Muscle layer of colon (tissue), 2 donors: ENCODE measurements at regions not wholly inside any gene's neighbourhood (a gene's known extent, or its start where the extent isn't known, plus 50 kb on each side); places are given as distances from the start of the nearest gene placed in this dataset.

Experiments
- H3K27ac ChIP-seq: one replicate; pipeline ENCODE4 v1.7.0; 2013; ENCODE audit warnings: low read depth, mild to moderate bottlenecking, low read length, moderate library complexity
- H3K27me3 ChIP-seq, 2 donors: one replicate each; pipeline ENCODE4 v1.7.0; 2013; ENCODE audit warnings: low read length in 2 of 2, mild to moderate bottlenecking in 2 of 2; ENCODE audit not compliant: insufficient read depth in 2 of 2, control insufficient read depth in 1 of 2
- H3K36me3 ChIP-seq: one replicate; pipeline ENCODE4 v1.7.0; 2013; ENCODE audit warnings: mild to moderate bottlenecking, low read length; ENCODE audit not compliant: insufficient read depth
- H3K4me1 ChIP-seq: one replicate; pipeline ENCODE4 v1.7.0; 2013; ENCODE audit warnings: mild to moderate bottlenecking, low read length; ENCODE audit not compliant: insufficient read depth
- H3K4me3 ChIP-seq, 2 donors: one replicate each; pipeline ENCODE4 v1.7.0; 2013; ENCODE audit warnings: low read length in 2 of 2, low read depth in 1 of 2, mild to moderate bottlenecking in 1 of 2, moderate library complexity in 1 of 2
- H3K9ac ChIP-seq: one replicate; pipeline ENCODE4 v1.7.0; 2013; ENCODE audit warnings: low read length
- H3K9me3 ChIP-seq: one replicate; pipeline ENCODE4 v1.7.0; 2013; ENCODE audit warnings: mild to moderate bottlenecking, low read length
- donor health status: abdominal sarcoma.
- donor health status: Adenocarcinoma of cecum.

- no peaks in the 10 kb centered on the region for H3K4me1 ChIP-seq
- no peaks in the 10 kb centered on the region for H3K27me3 ChIP-seq
- H3K4me3 ChIP-seq, result no peak overlapping the region
Measured at GRCh38 chr12:118650586-118650960, 274.2 kb downstream of the SUDS3 start.

GRCh38 chr12:118651487-118651886, 275.1 kb downstream of the SUDS3 start:
- Histone ChIP-seq H3K4me1 (no peaks in the 10 kb centered on the region), H3K9me3 (no peaks in the 10 kb centered on the region), H3K27ac (no peak overlapping the region), H3K27me3 (no peaks in the 10 kb centered on the region), H3K4me3 (no peak overlapping the region), H3K9ac (no peak overlapping the region), H3K36me3 (no peaks in the 10 kb centered on the region)

More at GRCh38 chr12:118650586-118650960, 274.2 kb downstream of the SUDS3 start:
- H3K9me3 ChIP-seq, result no peaks in the 10 kb centered on the region
- H3K9ac ChIP-seq, result no peak overlapping the region
- H3K36me3 ChIP-seq, result no peaks in the 10 kb centered on the region
- no peak overlapping the region for H3K27ac ChIP-seq

GRCh38 chr12:118655588-118655987, 279.2 kb downstream of the SUDS3 start:
- no peaks in the 10 kb centered on the region for H3K9me3 ChIP-seq
- no peaks in the 10 kb centered on the region for H3K36me3 ChIP-seq
- H3K27me3 ChIP-seq, result no peaks in the 10 kb centered on the region

GRCh38 chr12:118680356-118680963, 300.9 kb upstream of the SRRM4 start:
- Histone ChIP-seq H3K9ac (no peak overlapping the region), H3K4me1 (peaks cover 5% of the 10 kb centered on the region), H3K9me3 (no peaks in the 10 kb centered on the region), H3K4me3 (no peak overlapping the region), H3K36me3 (no peaks in the 10 kb centered on the region), H3K27ac (no peak overlapping the region), H3K27me3 (no peaks in the 10 kb centered on the region)

More at GRCh38 chr12:118655588-118655987, 279.2 kb downstream of the SUDS3 start:
- H3K27ac ChIP-seq, result no peak overlapping the region
- H3K4me1 ChIP-seq, result no peaks in the 10 kb centered on the region
- no peak overlapping the region for H3K9ac ChIP-seq
- no peak overlapping the region for H3K4me3 ChIP-seq

GRCh38 chr12:118682656-118683055, 298.7 kb upstream of the SRRM4 start:
- no peak overlapping the region for H3K9ac ChIP-seq
- H3K36me3 ChIP-seq, result no peaks in the 10 kb centered on the region
- no peak overlapping the region for H3K4me3 ChIP-seq
- no peaks in the 10 kb centered on the region for H3K9me3 ChIP-seq
- peaks cover 16% of the 10 kb centered on the region for H3K4me1 ChIP-seq
- H3K27me3 ChIP-seq, result no peaks in the 10 kb centered on the region
- no peak overlapping the region for H3K27ac ChIP-seq

- H3K36me3 ChIP-seq, result no peaks in the 10 kb centered on the region
- peaks cover 16% of the 10 kb centered on the region for H3K4me1 ChIP-seq
- H3K27me3 ChIP-seq, result no peaks in the 10 kb centered on the region
- H3K4me3 ChIP-seq, result no peak overlapping the region
- peak overlapping the region; percentile 0 for H3K27ac ChIP-seq
- H3K9me3 ChIP-seq, result no peaks in the 10 kb centered on the region
- H3K9ac ChIP-seq, result no peak overlapping the region
Measured at GRCh38 chr12:118685983-118686607, 295.2 kb upstream of the SRRM4 start.

GRCh38 chr12:118689793-118690192, 291.5 kb upstream of the SRRM4 start:
- H3K36me3 ChIP-seq, result no peaks in the 10 kb centered on the region
- H3K9me3 ChIP-seq, result no peaks in the 10 kb centered on the region
- no peaks in the 10 kb centered on the region for H3K27me3 ChIP-seq
- H3K4me1 ChIP-seq, result peaks cover 23% of the 10 kb centered on the region
- H3K27ac ChIP-seq, result no peak overlapping the region
- no peak overlapping the region for H3K9ac ChIP-seq
- no peak overlapping the region for H3K4me3 ChIP-seq

- no peaks in the 10 kb centered on the region for H3K9me3 ChIP-seq
Measured at GRCh38 chr12:118690506-118690905, 290.8 kb upstream of the SRRM4 start.

GRCh38 chr12:118694128-118694775, 287.1 kb upstream of the SRRM4 start:
- H3K9me3 ChIP-seq, result no peaks in the 10 kb centered on the region
- H3K27me3 ChIP-seq, result no peaks in the 10 kb centered on the region
- H3K4me3 ChIP-seq, result no peak overlapping the region
- no peak overlapping the region for H3K9ac ChIP-seq
- H3K4me1 ChIP-seq, result peaks cover 7% of the 10 kb centered on the region
- H3K27ac ChIP-seq, result no peak overlapping the region
- no peaks in the 10 kb centered on the region for H3K36me3 ChIP-seq

More at GRCh38 chr12:118690506-118690905, 290.8 kb upstream of the SRRM4 start:
- no peak overlapping the region for H3K4me3 ChIP-seq
- no peak overlapping the region for H3K9ac ChIP-seq
- peaks cover 17% of the 10 kb centered on the region for H3K4me1 ChIP-seq
- no peak overlapping the region for H3K27ac ChIP-seq
- no peaks in the 10 kb centered on the region for H3K36me3 ChIP-seq
- H3K27me3 ChIP-seq, result no peaks in the 10 kb centered on the region

GRCh38 chr12:118704527-118705241, 276.7 kb upstream of the SRRM4 start:
- Histone ChIP-seq H3K36me3 (no peaks in the 10 kb centered on the region), H3K4me3 (no peak overlapping the region), H3K27ac (no peak overlapping the region), H3K9me3 (no peaks in the 10 kb centered on the region), H3K4me1 (no peaks in the 10 kb centered on the region), H3K9ac (no peak overlapping the region), H3K27me3 (no peaks in the 10 kb centered on the region)

GRCh38 chr12:118706437-118706836, 274.9 kb upstream of the SRRM4 start:
- Histone ChIP-seq H3K9ac (no peak overlapping the region), H3K4me3 (no peak overlapping the region), H3K27me3 (no peaks in the 10 kb centered on the region), H3K27ac (no peak overlapping the region), H3K9me3 (no peaks in the 10 kb centered on the region), H3K36me3 (no peaks in the 10 kb centered on the region), H3K4me1 (no peaks in the 10 kb centered on the region)
